GM12865 (cell line): ENCODE measurements at regions not wholly inside any gene's neighbourhood (a gene's known extent, or its start where the extent isn't known, plus 50 kb on each side); places are given as distances from the start of the nearest gene placed in this dataset.

Source experiments
- DNase-seq: peaks from one replicate; pipeline ENCODE4 v3.0.0; 2010; ENCODE audit warnings: low read depth
- H3K4me3 ChIP-seq: 2 replicates; pipeline ENCODE4 v1.5.1; 2011; ENCODE audit warnings: mild to moderate bottlenecking, low read depth, low read length, control low read depth
- CTCF ChIP-seq: IDR thresholded peaks from 2 replicates; pipeline ENCODE4 v1.5.1; 2011; ENCODE audit warnings: low read length, control low read depth, low read depth, inconsistent platforms; ENCODE audit not compliant: insufficient read depth; ENCODE audit errors: missing control alignments

DNA sequence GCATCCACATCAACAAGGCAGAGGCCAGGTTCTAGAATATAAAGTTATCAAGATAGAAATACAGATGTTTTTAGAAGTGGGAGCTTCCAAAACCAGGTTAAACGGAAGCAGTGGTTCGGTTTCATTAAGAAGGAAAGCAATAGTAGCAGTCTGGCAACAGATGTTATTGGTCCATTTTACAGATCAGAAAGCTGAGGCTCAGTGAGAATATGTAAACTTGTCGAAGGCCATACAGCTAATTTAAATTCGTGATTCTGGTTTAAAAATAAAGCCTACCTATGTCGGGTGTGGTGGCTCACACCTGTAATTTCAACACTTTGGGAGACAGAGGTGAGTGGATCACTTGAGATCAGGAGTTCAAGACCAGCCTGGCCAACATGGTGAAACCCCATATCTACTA, 160.6 kb downstream of the ARRDC3 start:
- no peak for DNase-seq
- no peak overlapping the region for H3K4me3 ChIP-seq
- no peak for TF ChIP-seq CTCF

GRCh38 chr5:91221917-91222316, 161.2 kb downstream of the ARRDC3 start:
- H3K4me3 ChIP-seq = no peak overlapping the region
- no peak for TF ChIP-seq CTCF
- no peak for DNase-seq

DNA sequence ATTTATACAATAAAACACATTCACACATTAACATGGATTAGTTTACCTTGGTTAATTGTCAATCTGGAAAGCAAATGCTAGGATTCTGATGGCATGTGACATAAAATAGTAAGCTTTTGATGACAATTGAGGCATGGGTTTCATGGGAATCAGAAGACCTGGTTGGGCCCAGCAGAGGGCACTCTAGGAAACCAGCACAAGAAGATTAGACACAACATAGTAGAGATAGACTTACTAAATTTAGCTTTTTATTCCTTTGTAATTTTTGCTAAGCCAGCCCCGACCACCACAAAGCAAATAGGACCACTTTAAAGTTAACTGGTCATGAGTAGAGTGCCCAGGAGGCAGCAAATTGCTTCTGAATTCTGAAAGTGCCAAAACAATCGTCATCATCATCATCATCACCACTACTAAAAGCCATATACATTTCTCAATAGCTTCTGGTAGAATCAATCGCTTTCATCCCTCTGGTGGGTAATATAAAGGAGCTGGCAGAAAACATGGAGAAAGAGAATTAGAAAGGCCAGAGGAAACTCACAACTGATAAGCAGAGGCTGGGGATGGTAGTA, 163.2 kb downstream of the ARRDC3 start:
- peak; percentile 44 for TF ChIP-seq CTCF
- DNase-seq = peak; percentile 64

DNA sequence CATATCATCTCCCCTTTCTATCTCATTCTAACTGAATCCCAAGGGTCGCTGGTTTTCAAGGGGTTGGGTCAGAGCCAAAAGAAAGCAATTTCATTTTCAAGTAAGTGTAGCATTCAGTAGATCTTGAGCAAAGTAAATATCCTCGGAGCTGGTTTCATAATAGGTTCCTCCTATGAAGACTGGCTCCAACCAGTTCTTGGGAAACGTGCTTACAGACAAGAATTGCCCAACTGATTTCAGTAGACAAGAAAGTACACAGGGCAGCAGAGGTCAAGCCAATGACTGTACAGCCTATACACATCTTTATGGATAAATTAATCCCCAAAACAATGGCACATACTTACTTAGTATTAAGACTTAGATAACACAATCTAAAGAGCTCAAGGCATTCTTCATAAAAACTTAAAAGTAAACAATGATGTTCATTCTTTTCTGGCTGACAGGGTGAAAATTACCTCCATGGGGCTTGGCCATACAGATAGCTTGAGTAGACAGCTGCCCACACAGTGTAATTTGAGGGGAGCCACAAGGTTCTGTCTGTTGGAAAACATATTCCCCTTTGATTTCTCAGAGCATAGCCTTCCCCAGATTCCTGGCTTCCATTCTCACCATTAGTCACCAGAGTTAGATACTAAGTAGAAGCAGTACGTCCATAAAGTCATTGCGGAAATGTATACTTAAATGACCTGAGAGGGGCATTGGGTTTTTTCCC, 163.9 kb downstream of the ARRDC3 start:
- no peak for DNase-seq
- TF ChIP-seq CTCF = no peak
- no peak overlapping the region for H3K4me3 ChIP-seq

More for the DNA sequence above, 163.2 kb downstream of the ARRDC3 start:
- no peak overlapping the region for H3K4me3 ChIP-seq

DNA sequence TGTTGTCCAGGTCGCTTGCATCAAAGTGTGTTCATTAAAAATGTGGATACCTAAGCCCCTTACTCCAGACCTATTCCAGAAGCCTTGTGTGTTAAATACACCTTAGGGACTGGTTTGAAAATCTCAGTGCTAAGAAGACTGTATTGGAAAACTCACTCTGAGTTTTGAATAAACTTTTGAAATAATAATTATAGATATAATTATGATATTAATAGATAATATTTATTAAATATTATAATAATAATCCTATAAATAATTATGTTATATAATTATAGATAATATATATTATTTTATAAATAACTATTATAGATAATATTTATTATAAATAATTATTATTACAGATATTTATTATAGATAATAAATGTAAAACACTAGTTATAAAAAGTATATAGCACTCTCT, 165.3 kb downstream of the ARRDC3 start:
- TF ChIP-seq CTCF = no peak
- no peak for DNase-seq

DNA sequence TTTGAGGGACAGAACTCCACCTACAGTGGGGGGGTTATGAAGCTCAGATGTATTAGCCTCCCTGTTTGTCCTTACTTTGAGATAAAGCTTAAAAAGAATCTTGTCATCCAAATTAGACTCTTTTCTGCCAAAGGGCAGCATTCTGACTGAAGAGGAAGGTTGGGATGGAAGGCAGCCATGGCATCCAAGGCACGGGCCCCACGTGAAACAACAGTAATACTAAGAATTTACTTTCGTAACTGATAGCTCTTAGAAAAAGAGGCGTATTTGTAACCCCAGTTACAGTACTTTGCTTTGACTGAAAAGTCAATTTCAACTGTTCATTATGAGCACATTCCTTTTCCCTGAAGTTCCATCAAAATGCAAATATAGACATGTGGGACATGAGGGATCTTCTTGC, 168.5 kb downstream of the ARRDC3 start:
- DNase-seq = no peak
- H3K4me3 ChIP-seq = no peak overlapping the region
- no peak for TF ChIP-seq CTCF

More for the DNA sequence above, 165.3 kb downstream of the ARRDC3 start:
- no peak overlapping the region for H3K4me3 ChIP-seq
